Kidney epithelial cell (primary cell): ENCODE measurements at regions not wholly inside any gene's neighbourhood (a gene's known extent, or its start where the extent isn't known, plus 50 kb on each side); places are given as distances from the start of the nearest gene placed in this dataset.

Experiments
- DNase-seq: peaks from one replicate; pipeline ENCODE4 v3.0.0-alpha.2; 2010; ENCODE audit warnings: low read depth
- H3K27me3 ChIP-seq: 2 replicates; pipeline ENCODE4 v1.6.0; 2011; ENCODE audit warnings: low read length; ENCODE audit not compliant: control insufficient read depth, insufficient read depth
- H3K36me3 ChIP-seq: 2 replicates; pipeline ENCODE4 v1.5.1; 2011; ENCODE audit warnings: low read length; ENCODE audit not compliant: control insufficient read depth, insufficient read depth
- H3K4me3 ChIP-seq: 2 replicates; pipeline ENCODE4 v1.5.1; 2011; ENCODE audit warnings: low read depth, mild to moderate bottlenecking, control low read depth, low read length
- CTCF ChIP-seq: IDR thresholded peaks from 2 replicates; pipeline ENCODE4 v1.5.1; 2011; ENCODE audit warnings: mild to moderate bottlenecking, moderate library complexity, low read length, control low read depth, inconsistent platforms; ENCODE audit not compliant: insufficient read depth, poor library complexity, severe bottlenecking

DNA sequence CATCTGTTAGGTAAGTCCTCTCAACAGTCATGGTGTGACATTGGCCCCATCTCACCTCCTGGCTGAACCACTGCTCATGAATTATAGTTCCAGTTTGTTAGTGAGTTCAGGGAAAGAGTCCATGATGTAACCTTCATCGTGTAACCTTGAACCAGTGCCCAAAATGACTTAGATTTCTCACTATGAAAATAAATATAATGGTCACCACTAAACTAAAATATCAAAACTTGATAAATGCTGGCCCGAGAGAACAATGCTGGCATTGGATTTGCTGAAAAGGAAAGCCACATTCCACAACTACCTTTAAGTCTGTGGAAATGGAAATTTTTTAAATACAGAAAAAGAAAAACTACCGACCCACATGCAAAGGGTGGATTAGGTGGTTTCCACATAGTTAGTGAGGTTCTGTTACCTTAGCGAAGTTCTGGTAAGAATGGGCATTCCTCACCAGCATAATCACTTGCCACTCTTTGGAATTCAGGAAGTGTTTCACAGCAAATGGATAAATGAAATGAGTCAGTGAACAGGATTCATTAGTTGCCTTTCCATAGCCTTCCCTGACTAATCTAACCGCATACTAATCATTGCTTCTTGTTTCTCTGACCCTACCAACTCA, 133.9 kb upstream of the CTAGE1 start:
- Histone ChIP-seq H3K4me3 (no peak overlapping the region), H3K27me3 (no peaks in the 10 kb centered on the region), H3K36me3 (no peaks in the 10 kb centered on the region)
- TF ChIP-seq CTCF: no peak
- DNase-seq: peak; percentile 99

- Histone ChIP-seq H3K27me3 (no peaks in the 10 kb centered on the region), H3K36me3 (no peaks in the 10 kb centered on the region), H3K4me3 (no peak overlapping the region)
- no peak for TF ChIP-seq CTCF
- DNase-seq: no peak
Observed at GRCh38 chr18:22552254-22552653, 134.5 kb upstream of the CTAGE1 start.

GRCh38 chr18:22552899-22553460, 135.3 kb upstream of the CTAGE1 start:
- TF ChIP-seq CTCF: no peak
- no peak for DNase-seq
- H3K4me3 ChIP-seq: no peak overlapping the region
- H3K27me3 ChIP-seq: no peaks in the 10 kb centered on the region
- no peaks in the 10 kb centered on the region for H3K36me3 ChIP-seq

DNA sequence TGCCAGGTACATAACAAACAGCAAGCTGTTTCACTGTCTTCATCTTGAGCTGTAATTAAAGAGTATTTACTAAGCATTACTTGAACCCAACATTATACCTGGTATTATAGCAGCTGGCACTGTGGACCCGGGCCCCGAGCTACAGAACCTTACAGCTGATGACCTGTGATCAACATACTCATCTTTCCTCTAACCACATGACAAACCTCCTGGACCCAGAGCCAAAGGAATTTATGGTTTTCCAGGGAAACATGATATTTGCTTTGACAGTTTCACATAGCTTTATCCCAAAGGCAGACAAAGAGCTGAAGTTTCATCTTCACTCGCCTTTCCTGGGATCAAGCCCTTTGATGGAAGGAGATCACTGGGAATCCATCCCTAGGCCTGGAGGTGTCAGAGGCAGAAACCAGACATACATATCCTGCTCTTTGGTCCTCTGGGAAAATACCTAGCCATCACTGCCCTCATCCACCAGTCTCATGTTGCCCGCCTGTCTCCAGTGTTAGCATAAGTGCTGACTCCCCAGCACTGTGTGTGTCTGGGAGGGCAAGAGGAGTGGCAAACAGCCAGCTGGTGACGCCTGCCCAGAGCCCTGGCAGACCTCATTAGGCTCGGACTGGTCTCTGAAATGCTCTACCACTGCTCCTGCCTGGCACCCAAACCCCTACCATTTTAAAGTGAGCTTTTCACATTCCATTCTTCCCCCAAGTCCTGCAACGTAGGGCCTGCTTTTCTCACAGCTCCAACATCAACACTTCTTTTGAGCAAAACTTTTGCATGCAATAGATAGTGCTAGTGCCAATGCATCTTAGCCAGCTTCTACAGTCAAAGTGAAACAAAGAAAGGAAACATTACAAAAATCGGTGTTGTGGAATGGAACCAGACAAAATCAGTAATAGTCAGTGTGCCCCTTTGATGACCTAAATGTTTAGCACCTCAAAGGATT, 138.8 kb upstream of the CTAGE1 start:
- TF ChIP-seq CTCF: no peak
- H3K36me3 ChIP-seq: no peaks in the 10 kb centered on the region
- no peak overlapping the region for H3K4me3 ChIP-seq
- no peak for DNase-seq
- H3K27me3 ChIP-seq: no peaks in the 10 kb centered on the region

DNA sequence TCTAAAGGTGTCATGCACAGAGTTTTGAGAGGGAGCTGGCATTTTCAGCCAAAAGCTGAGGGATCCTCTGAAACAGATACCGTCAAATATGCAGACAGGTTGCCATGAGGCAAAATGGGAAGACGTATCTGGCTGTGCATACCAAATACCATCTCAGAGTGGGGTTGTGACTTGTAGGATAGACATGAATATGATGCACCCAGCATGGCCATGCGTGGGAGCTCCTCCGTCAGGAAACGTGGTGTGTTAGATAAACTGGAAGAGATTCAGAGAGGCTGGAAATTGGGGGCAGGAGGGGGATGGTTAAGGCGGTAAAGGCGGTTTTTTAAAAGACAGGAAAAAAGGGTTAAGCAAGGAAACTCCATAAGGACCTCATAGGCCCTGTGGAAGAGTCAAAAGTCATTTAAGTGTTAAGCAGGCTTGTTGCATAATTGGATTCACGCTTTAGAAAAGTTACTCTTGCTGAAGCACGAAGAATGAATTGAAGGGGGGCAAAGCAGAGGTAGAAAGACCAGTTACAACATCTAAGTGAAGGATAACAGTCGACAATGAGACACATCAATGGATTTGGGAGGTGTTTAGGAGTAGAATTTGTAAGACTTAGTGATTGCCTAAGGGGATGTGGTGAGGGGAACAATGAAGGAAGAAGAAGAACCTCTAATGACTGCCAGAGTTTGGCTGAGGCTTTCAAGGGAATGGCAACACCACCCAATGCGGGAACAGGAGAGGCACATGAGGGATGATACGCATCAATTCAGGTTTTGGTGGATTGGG, 139.6 kb upstream of the CTAGE1 start:
- Histone ChIP-seq H3K4me3 (no peak overlapping the region), H3K27me3 (no peaks in the 10 kb centered on the region), H3K36me3 (no peaks in the 10 kb centered on the region)
- DNase-seq: no peak
- no peak for TF ChIP-seq CTCF
